ENCODE measurements at regions not wholly inside any gene's neighbourhood (a gene's known extent, or its start where the extent isn't known, plus 50 kb on each side); places are given as distances from the start of the nearest gene placed in this dataset.
"Not testable (repeated sequence)": the region's sequence is repeated elsewhere in the genome, so short reads cannot be mapped to it uniquely, and the experiment has no call there.

DNA sequence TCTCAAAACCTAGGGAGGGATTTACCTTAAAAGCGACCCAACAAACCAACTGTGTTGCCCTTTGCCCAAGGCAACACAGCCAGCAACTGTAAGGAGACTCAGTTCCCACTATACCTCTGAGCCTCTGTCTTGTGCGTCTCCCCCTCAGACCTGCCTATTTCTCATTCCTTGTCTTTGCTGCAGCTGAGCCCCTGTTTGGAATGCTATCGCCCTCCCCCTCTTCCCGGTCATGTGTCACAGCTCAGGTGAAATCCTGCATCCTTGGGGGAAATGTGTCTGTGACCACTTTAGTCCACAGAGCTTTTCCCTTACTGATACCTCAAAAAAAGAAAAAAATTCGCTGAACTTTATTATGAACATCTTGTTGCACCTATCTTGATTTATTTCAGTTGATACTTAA, 52.0 kb upstream of the LRIG1 start:
- no peak for DNase-seq (ENCODE audit: low spot score)

DNA sequence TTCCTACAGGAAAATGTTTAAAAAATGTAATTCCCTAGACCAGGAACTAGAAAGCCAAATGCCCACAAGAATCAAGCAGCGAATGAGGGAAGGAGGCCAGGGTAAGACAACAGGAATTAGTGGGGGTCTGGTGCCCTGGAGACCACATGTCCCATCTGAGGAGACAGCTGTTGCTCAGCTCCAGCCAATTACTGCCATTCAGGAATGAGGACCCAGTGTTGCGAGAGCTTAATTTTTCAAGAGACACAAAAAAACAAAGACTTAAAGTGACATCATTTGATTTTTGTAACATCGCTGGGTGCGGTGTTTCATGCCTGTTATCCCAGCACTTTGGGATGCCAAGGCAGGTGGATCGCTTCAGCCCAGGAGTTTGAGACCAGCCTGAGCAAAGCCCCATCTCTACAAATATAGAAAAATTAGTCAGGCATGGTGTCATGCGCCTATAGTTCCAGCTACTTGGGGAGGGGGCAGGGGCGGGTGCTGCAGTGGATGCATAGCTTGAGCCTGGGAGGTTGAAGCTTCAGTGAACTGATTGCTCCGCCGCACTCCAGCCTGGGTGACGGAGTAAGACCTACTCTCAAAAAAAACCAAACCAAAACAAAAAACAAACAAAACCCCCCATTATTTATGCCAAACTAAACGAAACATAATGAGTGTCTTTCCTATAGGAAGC, 52.8 kb upstream of the LRIG1 start:
- DNase-seq (ENCODE audit: low spot score) = no peak

DNA sequence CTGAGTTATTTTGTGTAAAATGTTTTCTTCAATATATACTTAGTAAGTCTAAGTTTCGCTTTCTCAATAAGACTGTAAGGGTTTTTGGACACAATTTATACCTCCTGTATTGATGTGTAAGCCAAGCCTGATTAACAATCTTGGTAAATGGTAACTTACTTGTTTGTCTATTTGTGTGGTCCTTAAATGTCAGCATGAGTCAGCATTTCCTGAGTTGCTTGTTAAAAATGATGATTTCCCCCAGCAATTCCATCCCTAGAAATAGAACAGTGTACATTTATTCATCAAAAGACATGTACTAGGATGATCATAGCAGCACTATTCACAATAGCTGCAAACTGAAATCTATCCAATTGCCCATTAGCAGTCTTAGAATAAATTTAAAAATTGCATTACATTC, 53.4 kb upstream of the LRIG1 start:
- no peak for DNase-seq (ENCODE audit: low spot score)

DNA sequence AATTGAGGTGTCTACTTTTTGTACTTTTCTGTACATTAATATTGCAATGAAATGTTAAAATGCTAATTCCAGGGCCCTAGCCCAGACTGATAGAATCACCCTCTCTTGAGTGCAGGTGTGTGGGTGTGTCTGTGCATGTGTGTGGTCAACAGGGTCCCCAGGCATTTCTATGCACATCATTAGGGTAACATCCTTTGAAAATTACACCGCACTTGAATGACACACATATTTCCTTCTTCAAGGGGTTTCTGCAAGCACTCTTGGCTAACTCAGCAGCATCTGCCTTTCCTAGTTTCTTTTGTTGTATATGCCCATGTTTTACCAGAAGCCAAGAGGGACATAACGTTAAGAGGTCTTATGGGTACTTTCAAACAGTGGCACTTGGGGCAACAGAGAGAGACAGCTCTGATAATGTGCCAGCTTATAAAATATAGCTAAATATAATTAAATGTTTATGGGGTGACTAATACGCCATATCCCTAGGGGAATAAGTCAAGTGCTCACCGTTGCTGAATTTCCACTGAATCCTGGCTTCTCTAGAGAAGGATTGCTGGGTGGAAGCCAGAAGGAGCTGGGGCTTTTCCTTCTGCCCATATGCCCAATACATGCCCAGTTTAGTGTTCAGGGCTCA, 54.5 kb upstream of the LRIG1 start:
- DNase-seq (ENCODE audit: low spot score) = no peak

DNA sequence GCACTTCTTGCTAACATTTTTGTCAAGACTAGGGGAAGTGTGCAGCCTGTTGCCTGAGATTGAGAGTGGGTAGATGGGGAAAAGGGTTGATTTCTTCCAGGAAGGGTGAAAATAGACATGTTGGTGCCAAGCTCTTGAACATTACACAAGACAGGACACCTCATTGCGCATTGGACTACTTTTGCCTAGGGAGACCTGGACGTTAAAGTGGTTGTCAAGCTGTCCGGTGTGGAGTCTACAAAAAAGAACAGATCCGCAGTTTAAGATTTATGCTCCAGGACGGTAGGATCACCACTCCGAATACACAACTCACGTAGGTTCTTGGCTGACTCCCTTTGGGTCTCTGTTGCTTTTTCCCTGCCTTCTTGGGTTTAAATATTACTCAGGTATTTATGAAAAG, 56.3 kb upstream of the LRIG1 start:
- DNase-seq (ENCODE audit: low spot score) = no peak

DNA sequence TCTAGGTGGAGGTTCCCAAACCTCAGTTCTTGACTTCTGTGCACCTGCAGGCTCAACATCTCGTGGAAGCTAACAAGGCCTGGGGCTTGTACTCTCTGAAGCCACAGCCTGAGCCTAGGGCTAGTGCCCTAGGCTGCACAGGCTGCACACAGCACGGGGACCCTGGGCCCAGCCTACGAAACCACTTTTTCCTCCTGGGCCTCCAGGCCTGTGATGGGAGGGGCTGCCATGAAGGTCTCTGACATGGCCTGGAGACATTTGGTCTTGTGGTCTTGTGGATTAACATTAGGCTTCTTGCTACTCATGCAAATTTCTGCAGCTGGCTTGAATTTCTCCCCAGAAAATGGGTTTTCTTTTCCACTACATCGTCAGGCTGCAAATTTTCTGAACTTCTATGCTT, 59.1 kb upstream of the LRIG1 start:
- DNase-seq (ENCODE audit: low spot score) = not testable (repeated sequence)

DNA sequence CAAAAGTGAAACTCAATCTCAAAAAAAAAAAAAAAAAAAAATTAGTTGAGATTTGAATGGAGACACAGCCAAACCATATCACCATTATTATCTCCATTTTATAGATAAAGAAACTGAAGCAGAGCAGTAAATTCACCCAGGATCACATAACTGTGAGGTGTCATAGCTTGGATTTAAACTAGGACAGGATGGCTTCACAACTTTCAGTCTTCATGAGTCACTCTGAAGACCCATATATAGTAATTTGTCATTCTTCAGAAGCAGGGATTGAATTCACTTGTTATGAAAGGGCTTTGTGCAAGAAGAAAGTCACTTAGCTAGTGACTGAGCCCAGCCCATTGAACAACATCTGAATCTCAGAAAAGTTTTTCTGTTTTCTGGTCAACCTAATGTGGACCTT, 60.5 kb upstream of the LRIG1 start:
- no peak for DNase-seq (ENCODE audit: low spot score)

DNA sequence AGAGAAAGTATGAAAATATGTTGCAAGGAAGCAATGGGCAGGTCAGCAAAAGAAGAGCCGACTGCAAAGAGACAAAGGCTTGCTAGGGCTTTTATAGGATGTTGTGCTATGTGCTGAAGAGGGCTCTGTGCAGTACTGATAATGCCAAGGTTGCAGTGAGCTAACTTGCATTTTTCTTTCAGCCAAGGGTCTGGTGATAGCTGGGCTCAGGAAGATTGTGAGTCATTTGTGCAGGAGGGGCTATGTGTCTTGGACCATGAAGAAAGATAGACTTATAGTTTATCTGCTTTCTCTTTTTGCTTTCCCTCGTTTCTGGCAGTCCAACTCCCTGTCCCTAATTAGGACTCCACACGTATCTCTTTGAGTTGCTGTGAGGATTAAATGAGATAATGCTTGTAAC, 64.5 kb upstream of the LRIG1 start:
- no peak for DNase-seq (ENCODE audit: low spot score)

DNA sequence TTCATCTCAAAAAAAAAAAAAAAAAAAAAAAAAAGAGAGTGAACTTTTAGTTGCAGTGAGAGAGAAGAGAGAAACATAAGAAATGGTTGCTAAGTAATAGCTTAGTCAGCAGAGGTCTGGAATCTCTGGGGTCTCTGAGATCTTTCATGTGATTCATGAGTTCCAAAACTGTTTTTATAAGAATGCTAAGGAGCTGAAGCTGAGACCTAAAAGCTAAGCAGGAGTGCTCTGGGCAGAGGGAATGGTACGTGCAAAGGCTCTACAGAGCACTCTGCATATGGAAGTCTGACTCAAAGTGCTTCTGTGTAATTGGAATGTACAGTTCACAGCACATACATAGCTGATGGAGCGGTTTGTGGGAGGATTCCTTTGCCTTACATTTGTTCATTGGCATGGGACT, 66.3 kb upstream of the LRIG1 start:
- DNase-seq (ENCODE audit: low spot score) = no peak

DNA sequence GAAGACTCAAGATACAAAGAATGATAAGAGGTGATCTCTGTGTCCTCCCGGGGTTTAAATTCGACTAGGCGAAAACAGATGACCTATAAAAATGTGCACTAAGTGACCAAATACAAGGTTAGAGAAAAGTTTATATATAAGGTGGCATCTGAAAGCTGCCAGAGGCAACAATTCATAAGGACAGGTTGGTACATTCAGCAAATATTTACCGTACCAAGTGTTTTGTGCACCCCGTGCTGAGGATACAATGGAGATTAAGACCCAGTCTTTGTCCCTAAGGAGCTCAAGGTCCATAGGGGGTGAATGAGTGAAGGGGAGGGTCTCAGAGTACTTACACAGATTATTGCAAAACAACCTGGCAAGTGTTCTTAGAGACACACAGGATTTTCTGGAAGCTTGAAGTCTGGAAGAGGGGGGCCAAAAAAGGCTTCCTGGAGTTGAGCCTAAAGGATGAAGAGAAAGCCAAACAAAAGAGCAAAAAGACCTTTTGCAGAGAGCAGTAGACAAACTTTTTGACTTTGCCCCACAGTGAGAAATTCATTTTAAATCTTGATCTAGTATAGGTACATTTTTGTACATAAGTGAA, 71.4 kb upstream of the LRIG1 start:
- no peak for DNase-seq (ENCODE audit: low spot score)

DNA sequence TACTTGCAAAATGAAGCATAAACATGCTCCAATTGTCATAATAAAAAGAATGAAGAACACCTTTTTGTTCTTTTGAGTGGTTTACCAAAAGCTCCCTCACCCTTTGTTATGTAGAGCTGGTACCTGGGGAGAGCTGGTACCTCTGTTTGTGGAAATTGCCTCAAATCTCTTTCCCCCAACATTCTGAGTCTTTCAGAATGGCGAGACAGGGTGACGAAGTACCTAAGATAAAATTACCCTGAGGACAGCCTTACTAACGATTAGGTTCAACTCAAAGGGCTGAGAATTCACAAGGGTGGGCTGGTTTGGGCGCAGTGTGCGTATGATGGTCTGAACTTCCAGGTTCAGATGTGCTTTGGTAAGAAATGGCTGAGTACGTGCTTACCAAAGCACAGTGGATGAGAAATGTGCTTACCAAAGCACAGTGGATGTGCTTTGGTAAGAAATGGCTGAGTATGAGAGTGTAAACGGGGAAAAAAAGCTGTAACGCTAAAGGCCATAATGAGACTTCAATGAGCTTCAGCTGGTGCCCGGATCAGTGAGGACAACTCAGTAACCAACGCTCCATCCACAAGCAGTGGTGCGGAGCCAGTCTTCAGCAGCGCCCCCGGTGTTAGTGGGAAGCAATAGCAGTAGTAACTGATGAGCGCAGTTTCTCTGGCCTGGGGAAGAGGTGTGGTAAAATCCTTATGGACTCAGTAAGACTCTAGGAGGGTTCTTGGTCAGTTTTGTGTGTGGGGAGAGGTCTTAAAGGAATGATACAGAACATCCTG, 72.3 kb upstream of the LRIG1 start:
- no peak for DNase-seq (ENCODE audit: low spot score)

DNA sequence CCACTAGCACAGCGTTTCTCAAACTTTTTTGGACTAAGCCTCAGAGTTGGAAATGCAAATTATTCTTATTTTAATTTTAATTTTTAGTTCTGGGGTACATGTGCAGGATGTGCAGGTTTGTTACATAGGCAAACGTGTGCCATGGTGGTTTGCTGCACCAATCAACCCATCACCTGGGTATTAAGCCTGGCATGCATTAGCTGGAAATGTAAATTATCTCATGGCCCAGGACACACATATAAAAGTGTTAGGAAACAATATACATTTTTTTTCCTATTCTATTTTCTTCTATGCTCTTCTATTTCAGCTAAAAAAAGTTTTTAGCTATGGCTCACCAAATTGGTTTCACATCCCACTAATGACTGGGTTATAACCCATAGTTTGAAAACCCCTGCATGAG, 73.3 kb upstream of the LRIG1 start:
- no peak for DNase-seq (ENCODE audit: low spot score)

DNA sequence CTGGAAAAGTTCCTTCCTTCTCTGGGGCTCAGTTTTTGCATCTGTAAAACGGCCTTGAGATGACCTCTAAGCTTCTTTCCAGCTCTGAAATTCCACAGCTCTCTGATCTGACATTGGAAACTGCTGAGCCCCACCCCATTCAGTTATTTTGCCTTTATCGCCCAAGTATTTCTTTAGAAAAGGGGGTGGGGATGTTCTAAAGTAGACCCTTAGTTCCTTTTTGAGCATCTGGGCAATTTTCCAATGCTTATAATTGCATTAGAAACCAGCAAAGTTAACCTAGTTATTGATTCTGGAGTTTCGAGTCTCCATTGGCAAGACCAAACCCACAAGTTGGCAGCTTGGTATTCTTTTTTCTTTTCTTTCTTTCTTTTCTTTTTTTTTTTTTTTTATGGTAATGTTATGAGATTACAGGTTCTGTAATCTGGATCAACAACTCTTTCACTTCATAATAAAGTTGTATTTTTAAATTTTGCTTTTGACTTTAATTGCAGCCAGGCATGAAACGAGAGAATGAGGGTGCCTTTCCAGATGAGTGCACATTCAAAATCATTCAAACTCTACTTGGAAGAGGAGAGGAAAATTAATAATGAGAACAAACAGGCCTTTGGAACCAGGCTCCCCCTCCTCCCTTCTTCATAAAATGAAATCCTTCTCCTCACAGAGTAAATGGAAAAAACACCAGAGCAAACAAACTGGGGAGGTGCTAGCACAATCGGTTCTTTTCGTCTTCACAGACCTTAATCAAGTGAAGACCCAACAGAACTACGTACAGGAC, 76.8 kb upstream of the LRIG1 start:
- no peak for DNase-seq (ENCODE audit: low spot score)

DNA sequence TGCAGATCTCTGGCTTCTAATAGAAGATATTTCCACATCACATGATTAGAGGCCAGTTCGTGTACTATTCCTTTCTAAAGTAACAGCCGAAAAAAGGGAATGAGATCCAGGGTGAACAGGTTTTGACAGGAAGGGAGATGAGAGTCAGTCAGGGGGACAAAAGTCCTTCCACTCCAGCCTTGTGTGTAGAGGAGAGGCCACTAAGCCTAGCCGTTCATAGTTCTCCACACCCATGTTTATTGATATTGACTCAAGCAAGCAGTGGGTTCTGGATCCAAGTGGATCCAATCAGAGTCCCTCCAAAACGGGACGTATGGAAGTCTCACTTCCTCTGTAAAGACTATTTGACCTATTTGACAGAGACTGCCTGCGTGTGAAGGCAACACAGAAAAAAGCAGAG, 80.4 kb upstream of the LRIG1 start:
- no peak for DNase-seq (ENCODE audit: low spot score)

DNA sequence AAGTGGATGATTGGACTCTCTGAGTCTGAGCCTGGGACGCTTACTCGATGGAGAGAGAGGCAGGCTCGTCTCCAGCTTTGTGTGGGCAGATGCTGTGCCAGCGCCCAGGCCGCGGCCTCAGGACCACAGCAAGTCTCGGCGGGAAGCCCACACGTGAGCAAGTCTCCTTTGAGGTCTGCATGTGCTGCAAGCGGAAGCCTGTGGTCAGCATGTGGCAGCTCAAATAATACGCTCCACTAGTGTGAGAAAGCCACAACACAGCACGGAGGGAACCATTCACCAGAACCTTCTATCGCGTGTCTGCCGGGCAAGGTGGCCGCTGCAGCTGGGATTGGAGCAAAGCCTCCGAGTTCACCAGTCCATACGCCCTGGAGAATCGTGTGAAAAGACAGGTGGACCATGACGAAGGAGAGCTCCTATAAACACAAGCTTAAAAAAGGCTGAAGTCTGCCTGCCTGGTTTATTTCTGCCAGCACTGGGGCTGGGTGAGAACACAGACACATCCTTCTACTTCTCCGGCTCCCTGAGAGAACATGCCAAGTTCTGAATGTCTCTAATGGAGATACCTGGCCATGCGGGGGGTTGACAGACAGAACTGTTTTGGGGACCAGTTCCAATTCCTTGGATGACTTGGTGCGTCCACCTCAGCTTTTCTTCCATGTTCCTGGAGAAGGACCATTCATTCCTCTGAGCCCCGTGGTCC, 82.0 kb upstream of the LRIG1 start:
- peak; percentile 45 for DNase-seq (ENCODE audit: low spot score)

DNA sequence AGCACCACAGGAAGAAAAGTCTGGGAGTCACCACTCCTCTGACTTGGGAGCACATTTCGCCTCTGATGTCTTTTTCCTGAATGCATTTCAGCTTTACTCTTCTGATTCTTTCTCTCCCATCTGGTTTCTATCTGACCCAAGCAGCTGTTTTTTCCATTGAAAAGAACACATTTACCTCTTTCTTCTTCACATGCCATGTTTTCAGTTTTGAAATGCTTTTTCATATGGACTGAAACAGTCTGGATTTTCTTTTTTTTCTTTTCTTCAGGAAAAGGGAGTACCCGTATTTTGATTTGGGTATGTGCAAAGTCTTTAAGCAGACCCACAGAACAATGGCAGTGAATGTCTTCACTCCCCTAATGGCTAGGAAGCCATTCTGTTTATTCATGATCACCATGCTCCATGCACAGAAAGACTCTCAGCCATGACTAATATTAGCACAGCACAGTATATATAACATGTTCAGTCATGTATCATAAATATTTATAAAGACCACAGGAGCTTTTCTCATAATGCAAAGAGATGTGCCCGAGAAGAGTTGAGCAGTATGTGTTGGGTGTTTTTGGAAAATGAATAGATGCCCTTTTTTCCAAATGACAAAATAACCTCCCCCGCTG, 82.7 kb upstream of the LRIG1 start:
- DNase-seq (ENCODE audit: low spot score) = no peak

DNA sequence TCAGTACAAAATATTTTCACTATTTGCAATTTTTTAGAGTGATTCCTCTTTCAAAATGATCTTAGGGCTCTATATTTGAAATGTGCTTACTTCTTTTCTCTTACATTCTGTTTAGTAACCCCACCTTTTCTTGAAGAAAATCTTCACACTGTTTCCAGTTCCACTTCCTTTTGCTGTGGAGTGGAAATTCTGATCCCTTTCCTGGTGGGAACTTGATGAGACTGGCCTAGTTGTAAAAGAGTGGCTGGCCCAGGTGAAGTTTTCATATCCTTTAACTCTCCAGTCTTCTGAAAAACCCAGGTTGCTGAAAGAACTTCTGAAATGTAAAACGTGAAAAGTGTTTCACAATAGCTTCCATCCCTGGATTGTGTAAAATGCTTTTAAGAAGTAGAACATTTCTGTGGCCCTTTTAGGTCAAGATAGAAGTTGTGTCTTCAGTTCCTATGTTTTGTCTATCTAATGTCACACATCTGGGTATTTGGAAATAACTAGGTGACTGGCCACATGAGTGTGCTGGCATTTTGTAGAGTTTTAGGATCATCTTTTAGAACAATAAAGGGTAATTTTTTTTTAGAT, 84.8 kb upstream of the LRIG1 start:
- no peak for DNase-seq (ENCODE audit: low spot score)

DNA sequence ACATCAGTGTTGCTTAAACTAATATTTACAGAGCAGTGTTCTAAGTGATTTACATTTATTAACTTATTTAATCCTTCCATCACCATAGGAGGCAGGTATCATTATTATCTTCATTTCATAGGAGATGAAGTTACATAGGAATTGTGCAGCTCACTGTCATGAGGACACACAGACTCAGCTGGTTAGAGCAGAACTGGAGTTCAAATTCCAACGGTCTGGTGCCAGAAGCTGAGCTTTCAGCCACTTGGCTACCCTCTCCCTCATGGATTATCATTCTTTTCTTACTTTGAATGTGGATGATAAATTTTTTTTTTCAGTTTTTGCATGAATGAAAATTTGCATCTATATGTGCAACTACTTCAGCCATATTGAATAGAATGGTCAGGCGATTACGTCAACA, 86.0 kb upstream of the LRIG1 start:
- no peak for DNase-seq (ENCODE audit: low spot score)

DNA sequence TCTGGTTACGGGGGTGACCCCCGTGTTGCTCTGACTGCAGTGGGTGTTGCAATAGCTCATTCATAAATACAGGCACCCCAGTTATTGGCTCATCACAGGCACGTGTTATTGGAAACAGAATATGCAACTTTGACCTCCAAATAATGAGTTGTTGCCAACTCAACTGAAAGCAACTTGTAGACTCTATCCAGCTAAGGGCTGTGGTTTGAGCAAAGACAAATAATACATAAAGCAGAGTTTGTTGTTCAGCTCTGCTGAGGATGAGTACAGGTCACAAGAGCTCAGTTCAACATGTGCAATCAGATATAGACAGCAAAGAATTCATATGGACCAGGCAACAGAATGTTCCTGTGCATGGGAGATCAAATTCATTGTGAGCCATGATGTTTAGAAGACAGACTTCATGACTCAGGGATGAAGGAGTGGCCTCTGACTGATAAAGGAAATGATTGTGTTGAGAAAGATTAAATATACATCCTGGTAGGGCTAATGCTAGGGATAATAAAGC, 87.6 kb upstream of the LRIG1 start:
- DNase-seq (ENCODE audit: low spot score) = no peak

DNA sequence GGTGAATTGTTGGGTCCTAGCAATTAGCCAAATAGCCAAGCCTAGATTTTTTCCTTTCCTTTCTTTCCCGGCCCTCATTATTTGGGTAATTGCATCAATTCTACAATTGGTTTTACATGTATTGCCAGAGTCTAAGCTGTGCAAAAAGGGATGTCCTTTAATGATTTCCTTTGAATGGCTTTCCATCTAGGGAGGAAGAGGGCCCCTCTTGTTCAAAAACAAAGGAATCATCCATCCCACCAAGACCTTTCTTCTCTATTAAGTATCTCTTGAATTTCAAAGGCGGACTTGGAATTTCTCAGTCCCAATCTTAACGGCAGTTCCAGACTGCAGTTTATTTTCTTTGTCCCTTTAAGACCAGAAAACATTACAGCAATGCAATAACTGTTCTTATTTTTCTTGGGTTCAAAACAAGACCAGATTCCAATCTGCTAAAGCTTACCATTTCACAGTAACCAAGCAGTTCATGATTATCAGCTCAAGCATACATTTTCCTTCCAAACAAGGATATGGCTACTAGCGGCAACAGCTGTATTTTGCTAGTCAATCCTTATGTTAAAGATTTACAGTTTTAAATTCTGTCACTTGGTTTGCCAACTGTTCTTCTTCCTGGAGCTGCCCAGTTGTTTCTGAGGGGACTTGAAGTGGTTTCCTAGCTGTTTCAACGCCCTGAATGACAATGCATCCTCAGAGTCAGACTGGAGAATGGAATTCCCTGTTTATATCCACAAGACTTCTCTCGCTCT, 91.4 kb upstream of the LRIG1 start:
- no peak for DNase-seq (ENCODE audit: low spot score)

Measured in CD4-positive, alpha-beta T cell treated with Interleukin-6 at 100 ng/mL for 8 hours (primary cell).